Cardiac fibroblast (primary cell): ENCODE measurements at regions not wholly inside any gene's neighbourhood (a gene's known extent, or its start where the extent isn't known, plus 50 kb on each side); places are given as distances from the start of the nearest gene placed in this dataset.

Experiments
- DNase-seq, 2 donors: peaks; one replicate each; pipeline versions ENCODE4 v3.0.0 to v3.0.0-alpha.2; 2010; ENCODE audit warnings: low read depth in 2 of 2
- H3K4me3 ChIP-seq, 2 donors: replicated peaks in 1 of 2; 1 replicate in 1 of 2; 2 replicates in 1 of 2; pipeline ENCODE4 v1.5.1; 2011; ENCODE audit warnings: low read depth in 2 of 2, low read length in 2 of 2, mild to moderate bottlenecking in 2 of 2, moderate library complexity in 1 of 2
- CTCF ChIP-seq: IDR thresholded peaks from one replicate; pipeline ENCODE4 v1.5.1; 2011; ENCODE audit warnings: low read depth, mild to moderate bottlenecking, low read length, inconsistent platforms

DNA sequence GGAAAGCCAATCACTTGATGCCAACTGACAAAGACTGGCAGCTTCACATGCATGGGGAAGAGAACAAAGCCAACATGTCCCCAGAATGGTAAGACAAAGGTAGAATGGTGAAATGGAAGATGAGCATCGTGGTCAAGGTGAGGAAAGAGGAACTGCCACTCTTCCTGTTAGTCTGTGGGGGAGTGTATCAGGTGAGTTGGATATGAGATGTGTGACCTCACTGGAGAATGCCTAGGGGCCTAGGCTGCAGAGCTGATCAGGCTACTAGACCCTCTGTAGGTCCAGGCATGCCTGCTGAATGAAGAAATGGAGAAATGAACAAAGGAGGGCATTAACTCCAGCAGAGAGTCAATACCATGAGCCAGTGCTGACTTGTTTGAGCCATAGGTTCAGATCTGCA lies 112.4 kb upstream of the SLC1A3 start:
- H3K4me3 ChIP-seq = no peak overlapping the region
- TF ChIP-seq CTCF = no peak
- DNase-seq = no peak

GRCh38 chr5:36494841-36495601 lies 111.4 kb upstream of the SLC1A3 start:
- DNase-seq = peak; percentile 11 to 17
- TF ChIP-seq CTCF = no peak
- H3K4me3 ChIP-seq = no peak overlapping the region

DNA sequence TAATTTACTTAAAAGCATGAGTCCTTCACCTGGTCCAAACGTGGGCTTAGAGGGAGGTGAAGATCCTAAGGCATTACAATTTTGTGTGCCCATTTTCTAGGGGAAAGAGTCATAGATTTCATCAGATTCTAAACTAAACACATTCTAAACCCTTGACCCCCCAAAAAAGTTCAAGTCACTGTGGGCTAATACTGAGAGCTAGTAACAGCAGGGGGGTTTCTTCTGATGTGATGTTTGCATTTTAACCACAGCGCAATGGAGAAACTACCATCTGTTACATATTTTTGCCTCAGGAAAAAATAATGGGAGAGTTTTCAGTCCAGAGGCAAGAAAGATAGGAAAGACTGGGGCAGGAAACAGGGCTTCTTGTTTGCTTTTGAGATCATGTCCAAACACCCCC lies 110.8 kb upstream of the SLC1A3 start:
- no peak for DNase-seq
- no peak overlapping the region for H3K4me3 ChIP-seq
- TF ChIP-seq CTCF = no peak

- no peak overlapping the region for H3K4me3 ChIP-seq
- no peak for DNase-seq
- TF ChIP-seq CTCF = no peak
Measured at GRCh38 chr5:36496471-36496870, 109.9 kb upstream of the SLC1A3 start.

GRCh38 chr5:36502608-36503007 lies 103.8 kb upstream of the SLC1A3 start:
- no peak for TF ChIP-seq CTCF
- H3K4me3 ChIP-seq = no peak overlapping the region
- peak; percentile 78 to 86 for DNase-seq

DNA sequence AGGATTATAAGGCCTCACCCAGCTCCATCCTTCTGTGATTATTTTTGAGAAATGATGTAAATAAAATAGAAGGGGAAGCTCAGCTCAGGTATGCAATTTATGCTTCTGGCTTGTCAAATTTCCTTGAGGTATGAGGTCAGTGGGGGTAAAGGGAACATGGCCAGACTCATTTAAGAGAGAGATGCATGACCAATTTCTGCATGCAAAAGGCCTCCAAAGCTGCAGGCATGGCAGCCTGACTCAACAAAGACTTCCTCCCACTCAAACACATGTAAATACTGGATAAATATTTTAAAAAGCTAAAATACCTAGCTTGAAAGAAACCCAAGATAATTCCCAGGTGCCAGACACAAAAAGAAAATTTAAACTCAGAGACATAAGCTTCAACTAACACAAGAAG lies 101.4 kb upstream of the SLC1A3 start:
- no peak overlapping the region for H3K4me3 ChIP-seq
- no peak for DNase-seq
- TF ChIP-seq CTCF = no peak
